OCI-LY7 (cell line): ENCODE measurements at regions not wholly inside any gene's neighbourhood (a gene's known extent, or its start where the extent isn't known, plus 50 kb on each side); places are given as distances from the start of the nearest gene placed in this dataset.

Experiments used
- BruUV-seq: library from RNA; stranded (reverse); fragments of 400-500 nt; replicated peaks from 2 replicates; lab custom pipeline; 2021; lab: Mats Ljungman, UMichigan
- CTCF ChIA-PET: fragments of 300-600 bp; sonication (Branson Sonifier 250); formaldehyde crosslinking; loops from one replicate; lab custom pipeline; 2022; ENCODE audit warnings: antibody characterized with exemption; ENCODE audit not compliant: unreplicated experiment; lab: Charles Lee
- POLR2A ChIA-PET: fragments of 300-600 bp; sonication (Branson Sonifier 250); formaldehyde crosslinking; loops from one replicate; lab custom pipeline; 2022; ENCODE audit warnings: antibody characterized with exemption; lab: Charles Lee
- DNase-seq: peaks from one replicate; pipeline ENCODE4 v3.0.0-alpha.2; 2015; ENCODE audit warnings: low spot score
- H2AFZ ChIP-seq: fragments of 200-600 bp; sonication (generic), shearing (Covaris generic); 2 replicates; pipeline ENCODE4 v1.6.1; 2014; ENCODE audit warnings: mild to moderate bottlenecking, antibody characterized with exemption, low read length, moderate library complexity
- H3K27ac ChIP-seq: fragments of 200-600 bp; sonication (generic); 2 replicates; pipeline ENCODE4 v1.5.1; 2014; ENCODE audit warnings: mixed run types, low read depth, mild to moderate bottlenecking, moderate library complexity, low read length, inconsistent platforms; ENCODE audit not compliant: poor library complexity, severe bottlenecking
- H3K36me3 ChIP-seq: fragments of 200-600 bp; sonication (generic); 2 replicates; pipeline ENCODE4 v1.6.1; 2014; ENCODE audit warnings: mild to moderate bottlenecking, antibody characterized with exemption, low read length, moderate library complexity, mixed read lengths; ENCODE audit not compliant: insufficient read depth
- H3K4me1 ChIP-seq: fragments of 200-600 bp; sonication (generic); 2 replicates; pipeline ENCODE4 v1.5.1; 2014; ENCODE audit warnings: mild to moderate bottlenecking, low read length; ENCODE audit not compliant: insufficient read depth, poor library complexity, severe bottlenecking
- H3K4me2 ChIP-seq: fragments of 200-600 bp; sonication (generic); 2 replicates; pipeline ENCODE4 v1.6.1; 2014; ENCODE audit warnings: mild to moderate bottlenecking, low read length
- H3K4me3 ChIP-seq: fragments of 200-600 bp; sonication (generic); 2 replicates; pipeline ENCODE4 v1.5.1; 2014; ENCODE audit warnings: mild to moderate bottlenecking, low read depth, low read length; ENCODE audit not compliant: poor library complexity, severe bottlenecking
- H3K79me2 ChIP-seq: fragments of 200-600 bp; sonication (generic); 2 replicates; pipeline ENCODE4 v1.6.1; 2016; ENCODE audit warnings: low read depth, mild to moderate bottlenecking, low read length, moderate library complexity, mixed read lengths; ENCODE audit not compliant: insufficient read depth
- H3K9me2 ChIP-seq: fragments of 200-600 bp; sonication (generic); 2 replicates; pipeline ENCODE4 v1.6.1; 2016; ENCODE audit warnings: mild to moderate bottlenecking, low read length, mixed read lengths; ENCODE audit not compliant: insufficient read depth
- H3K9me3 ChIP-seq: fragments of 200-600 bp; sonication (generic); 2 replicates; pipeline ENCODE4 v1.6.1; 2014; ENCODE audit warnings: mild to moderate bottlenecking, mixed run types, low read length, mixed read lengths
- H4K20me1 ChIP-seq: fragments of 200-600 bp; sonication (generic); 2 replicates; pipeline ENCODE4 v1.6.1; 2014; ENCODE audit warnings: mild to moderate bottlenecking, antibody characterized with exemption, low read length, moderate library complexity, mixed read lengths; ENCODE audit not compliant: insufficient read depth
- EZH2phosphoT487 ChIP-seq: fragments of 200-600 bp; sonication (generic); IDR thresholded peaks from 2 replicates; pipeline ENCODE4 v1.6.1; 2018; ENCODE audit warnings: low read depth, borderline replicate concordance, mild to moderate bottlenecking, mixed run types, antibody characterized with exemption, low read length, moderate library complexity, mixed read lengths
- intact Hi-C: fragments of 100-400 bp; cut with micrococcal nuclease; formaldehyde crosslinking; loops from one replicate; pipeline ENCODE4 v1.10.0; 2022; ENCODE audit not compliant: unreplicated experiment
- TF ChIP-seq, protein P1 (sequence below): fragments of 200-600 bp; sonication (generic); conservative IDR thresholded peaks from 2 replicates; pipeline ENCODE4 v1.5.1; 2014; ENCODE audit warnings: mild to moderate bottlenecking, antibody characterized with exemption, low read length, moderate library complexity, mixed read lengths

DNA sequence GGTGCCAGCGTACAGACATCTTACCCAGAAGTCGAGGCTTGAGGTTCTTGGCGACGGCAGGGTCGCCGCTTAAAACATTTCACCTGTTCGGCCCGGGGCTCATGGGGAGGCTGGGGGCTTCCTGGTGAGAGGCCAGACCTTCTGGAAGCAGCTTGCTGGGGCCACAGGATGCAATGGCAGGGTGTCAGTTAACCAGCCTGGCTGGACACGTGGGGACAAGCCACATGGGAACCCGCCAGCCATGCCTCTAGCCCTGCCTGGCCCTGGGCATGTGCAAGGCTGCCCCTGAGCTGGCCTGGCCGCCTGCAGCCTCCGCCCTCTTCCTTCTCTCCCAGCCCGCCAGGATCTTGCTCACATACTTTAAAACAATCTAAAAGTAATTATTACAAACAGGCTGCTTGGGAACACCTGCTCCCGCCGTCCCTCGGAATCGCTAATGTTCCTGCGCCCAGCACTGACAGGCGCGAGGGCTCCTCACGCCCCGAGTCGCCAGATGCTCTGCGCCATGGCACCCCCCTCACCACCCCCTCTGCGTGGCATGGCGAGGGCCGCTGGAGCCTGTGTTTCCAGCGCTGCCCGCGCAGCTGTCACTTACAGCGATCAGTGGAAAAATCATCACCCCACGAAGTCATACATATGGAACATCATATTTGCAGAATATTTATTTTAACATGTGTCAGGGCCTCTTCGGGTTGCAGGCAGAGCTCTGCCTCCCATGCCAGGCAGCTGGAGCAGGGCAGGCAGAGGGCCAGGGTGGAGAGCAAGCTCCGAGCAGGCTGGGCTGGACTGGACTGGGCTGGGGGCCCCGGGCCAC lies 188.7 kb upstream of the GSE1 start:
- DNase-seq: no peak
- Histone ChIP-seq H3K4me2 (no peak overlapping the region), H3K9me3 (no peaks in the 10 kb centered on the region), H3K27ac (no peak overlapping the region), H3K36me3 (no peaks in the 10 kb centered on the region), H3K4me1 (no peaks in the 10 kb centered on the region), H3K4me3 (no peak overlapping the region), H3K9me2 (no peaks in the 10 kb centered on the region), H3K79me2 (no peaks in the 10 kb centered on the region), H2AFZ (no peak overlapping the region), H4K20me1 (no peaks in the 10 kb centered on the region)
- intact Hi-C loops: loop anchor here (5.0 kb wide), 1 partner anchor 172 kb away; no protein-coding TSS in a partner anchor
- TF ChIP-seq, protein P1, sequence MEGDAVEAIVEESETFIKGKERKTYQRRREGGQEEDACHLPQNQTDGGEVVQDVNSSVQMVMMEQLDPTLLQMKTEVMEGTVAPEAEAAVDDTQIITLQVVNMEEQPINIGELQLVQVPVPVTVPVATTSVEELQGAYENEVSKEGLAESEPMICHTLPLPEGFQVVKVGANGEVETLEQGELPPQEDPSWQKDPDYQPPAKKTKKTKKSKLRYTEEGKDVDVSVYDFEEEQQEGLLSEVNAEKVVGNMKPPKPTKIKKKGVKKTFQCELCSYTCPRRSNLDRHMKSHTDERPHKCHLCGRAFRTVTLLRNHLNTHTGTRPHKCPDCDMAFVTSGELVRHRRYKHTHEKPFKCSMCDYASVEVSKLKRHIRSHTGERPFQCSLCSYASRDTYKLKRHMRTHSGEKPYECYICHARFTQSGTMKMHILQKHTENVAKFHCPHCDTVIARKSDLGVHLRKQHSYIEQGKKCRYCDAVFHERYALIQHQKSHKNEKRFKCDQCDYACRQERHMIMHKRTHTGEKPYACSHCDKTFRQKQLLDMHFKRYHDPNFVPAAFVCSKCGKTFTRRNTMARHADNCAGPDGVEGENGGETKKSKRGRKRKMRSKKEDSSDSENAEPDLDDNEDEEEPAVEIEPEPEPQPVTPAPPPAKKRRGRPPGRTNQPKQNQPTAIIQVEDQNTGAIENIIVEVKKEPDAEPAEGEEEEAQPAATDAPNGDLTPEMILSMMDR: no peak
- no peak for TF ChIP-seq EZH2phosphoT487
- ChIA-PET CTCF (no interaction called here), POLR2A (no interaction called here)
- no TSS peak for BruUV-seq

DNA sequence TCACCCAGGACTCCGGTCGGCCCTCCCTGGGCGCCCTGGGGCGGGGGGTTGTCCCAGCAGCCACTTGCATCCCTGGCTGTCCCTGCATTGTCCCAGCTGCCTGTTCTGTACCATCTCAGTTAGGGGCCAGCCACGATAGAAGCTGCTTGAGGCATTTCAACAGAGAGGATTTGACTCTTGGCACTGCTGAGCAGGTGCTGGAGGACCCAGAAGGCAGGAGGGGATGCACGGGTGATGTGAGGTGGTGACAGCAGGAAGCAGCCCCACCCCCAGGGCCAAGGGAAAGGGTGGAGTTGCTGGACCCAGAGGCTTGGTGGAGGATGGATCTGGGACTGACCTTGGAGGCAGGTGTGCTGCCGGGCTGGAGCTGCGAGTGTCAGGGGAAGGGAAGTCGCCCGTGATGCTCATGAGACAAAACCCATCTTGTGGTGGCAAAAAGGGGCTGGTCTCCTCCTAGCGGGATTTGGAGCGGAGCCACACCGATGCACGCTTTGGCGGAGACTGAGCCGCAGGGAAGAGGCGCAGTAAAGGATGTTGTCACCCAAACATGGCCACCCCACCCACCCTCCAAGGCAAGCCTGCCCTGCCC lies 188.0 kb upstream of the GSE1 start:
- no peak overlapping the region for H2AFZ ChIP-seq
- no peaks in the 10 kb centered on the region for H3K36me3 ChIP-seq
- ChIA-PET POLR2A (no interaction called here), CTCF (no interaction called here)
- H3K9me2 ChIP-seq: no peaks in the 10 kb centered on the region
- H4K20me1 ChIP-seq: no peaks in the 10 kb centered on the region
- no peaks in the 10 kb centered on the region for H3K9me3 ChIP-seq
- no peak overlapping the region for H3K27ac ChIP-seq
- DNase-seq: no peak
- H3K4me3 ChIP-seq: no peak overlapping the region
- intact Hi-C loops: loop anchor here (5.0 kb wide), 1 partner anchor 173 kb away; no protein-coding TSS in a partner anchor
- TF ChIP-seq, protein P1: no peak
- no peak for TF ChIP-seq EZH2phosphoT487
- H3K79me2 ChIP-seq: no peaks in the 10 kb centered on the region
- BruUV-seq: no TSS peak
- H3K4me1 ChIP-seq: no peaks in the 10 kb centered on the region
- H3K4me2 ChIP-seq: no peak overlapping the region

DNA sequence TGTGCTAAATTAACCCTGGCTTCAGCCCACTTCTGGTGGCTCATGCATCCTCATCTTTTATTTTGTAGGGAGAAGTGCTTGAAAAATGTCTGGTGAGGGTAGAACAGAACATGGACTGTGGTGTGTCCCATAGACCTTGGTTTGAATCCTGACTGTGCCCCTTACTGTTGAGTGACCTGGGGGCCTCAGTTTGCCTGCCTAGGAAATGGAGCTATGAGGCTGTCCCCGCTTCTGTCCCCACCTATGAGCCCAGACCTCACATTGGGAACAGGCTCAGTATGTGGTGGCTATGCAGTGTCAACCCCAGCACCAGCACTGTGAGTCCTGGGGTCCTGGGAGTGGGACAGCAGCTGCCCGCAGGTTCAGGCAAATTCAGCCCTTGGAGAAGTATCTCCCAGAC lies 186.3 kb upstream of the GSE1 start:
- no TSS peak for BruUV-seq
- no peak for TF ChIP-seq EZH2phosphoT487
- TF ChIP-seq, protein P1: no peak
- DNase-seq: no peak
- Histone ChIP-seq H3K4me2 (no peak overlapping the region), H3K36me3 (no peaks in the 10 kb centered on the region), H3K9me2 (no peaks in the 10 kb centered on the region), H3K79me2 (no peaks in the 10 kb centered on the region), H3K4me1 (no peaks in the 10 kb centered on the region), H3K27ac (no peak overlapping the region), H2AFZ (no peak overlapping the region), H4K20me1 (no peaks in the 10 kb centered on the region), H3K4me3 (no peak overlapping the region), H3K9me3 (no peaks in the 10 kb centered on the region)
- intact Hi-C loops: loop anchor here (5.0 kb wide), 1 partner anchor 175 kb away; no protein-coding TSS in a partner anchor
- ChIA-PET POLR2A (no interaction called here), CTCF (no interaction called here)
